ENCODE measurements at regions not wholly inside any gene's neighbourhood (a gene's known extent, or its start where the extent isn't known, plus 50 kb on each side); places are given as distances from the start of the nearest gene placed in this dataset.

DNA sequence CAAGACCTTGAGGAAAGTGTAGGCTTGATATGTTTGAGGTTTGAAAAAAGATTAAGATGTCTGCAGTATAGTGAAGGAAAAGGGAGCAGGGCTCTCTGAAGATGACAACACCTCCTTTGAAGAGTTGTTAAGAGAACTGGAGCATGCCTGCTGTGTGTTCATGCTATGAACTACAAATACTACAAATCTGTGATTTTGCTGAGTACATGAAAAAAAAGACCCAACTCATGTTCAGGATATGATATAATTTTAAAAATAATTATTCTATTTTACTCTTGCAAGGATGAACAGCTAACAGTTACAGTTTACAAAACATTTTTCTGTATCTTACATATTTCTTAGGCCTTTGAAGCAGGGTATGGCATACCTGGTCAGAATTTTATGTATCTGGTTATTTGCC is 305.4 kb upstream of the CWC22 start:
- TF ChIP-seq POLR2A (IDR thresholded peaks at IDR 0.05; ENCODE audit: low read depth, low read length) (no peak), POLR2AphosphoS5 (IDR thresholded peaks at IDR 0.05; ENCODE audit: low read depth, low read length) (no peak), TAF1 (IDR thresholded peaks at IDR 0.05; ENCODE audit: borderline replicate concordance, low read depth, low read length) (no peak)
